Activated T-helper 9 cell treated with anti-CD3 and anti-CD28 coated beads, Interleukin-2, amount 50 U/mL, for 16 hours (primary cell): ENCODE measurements at regions not wholly inside any gene's neighbourhood (a gene's known extent, or its start where the extent isn't known, plus 50 kb on each side); places are given as distances from the start of the nearest gene placed in this dataset.
"Not testable (repeated sequence)": the region's sequence is repeated elsewhere in the genome, so short reads cannot be mapped to it uniquely, and the experiment has no call there.

Source experiments
- DNase-seq: peaks from one replicate; pipeline ENCODE4 v3.0.0-alpha.2; 2020; ENCODE audit warnings: low read depth

DNA sequence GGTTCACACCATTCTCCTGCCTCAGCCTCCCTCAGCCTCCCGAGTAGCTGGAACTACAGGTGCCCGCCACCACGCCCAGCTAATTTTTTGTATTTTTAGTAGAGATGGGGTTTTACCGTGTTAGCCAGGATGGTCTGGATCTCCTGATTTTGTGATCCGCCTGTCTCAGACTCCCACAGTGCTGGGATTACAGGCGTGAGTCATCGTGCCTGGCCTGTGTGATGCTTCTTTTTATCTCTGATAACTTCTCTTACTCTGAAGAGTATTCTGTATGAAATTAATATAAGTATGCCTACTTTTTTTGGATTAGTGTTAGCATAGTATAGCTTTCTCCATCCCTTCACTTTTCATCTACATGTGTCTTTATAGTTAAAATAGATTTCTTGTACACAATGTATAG lies 180.8 kb upstream of the GALNT15 start:
- not testable (repeated sequence) for DNase-seq

DNA sequence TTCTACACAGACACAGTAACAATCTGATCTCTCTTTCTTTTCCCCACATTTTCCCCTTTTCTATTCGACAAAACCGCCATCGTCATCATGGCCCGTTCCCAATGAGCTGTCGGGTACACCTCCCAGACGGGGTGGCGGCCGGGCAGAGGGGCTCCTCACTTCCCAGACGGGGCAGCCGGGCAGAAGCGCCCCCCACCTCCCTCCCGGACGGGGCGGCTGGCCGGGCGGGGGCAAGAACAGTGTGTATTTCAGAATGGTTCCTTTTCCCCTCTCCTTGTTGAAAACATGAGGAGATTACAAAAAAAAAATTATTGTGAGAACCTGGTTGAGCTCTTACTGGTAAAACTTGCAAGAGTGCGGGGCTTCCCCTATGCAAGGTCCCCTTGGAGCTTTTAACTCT lies 178.0 kb upstream of the GALNT15 start:
- DNase-seq, result not testable (repeated sequence)

DNA sequence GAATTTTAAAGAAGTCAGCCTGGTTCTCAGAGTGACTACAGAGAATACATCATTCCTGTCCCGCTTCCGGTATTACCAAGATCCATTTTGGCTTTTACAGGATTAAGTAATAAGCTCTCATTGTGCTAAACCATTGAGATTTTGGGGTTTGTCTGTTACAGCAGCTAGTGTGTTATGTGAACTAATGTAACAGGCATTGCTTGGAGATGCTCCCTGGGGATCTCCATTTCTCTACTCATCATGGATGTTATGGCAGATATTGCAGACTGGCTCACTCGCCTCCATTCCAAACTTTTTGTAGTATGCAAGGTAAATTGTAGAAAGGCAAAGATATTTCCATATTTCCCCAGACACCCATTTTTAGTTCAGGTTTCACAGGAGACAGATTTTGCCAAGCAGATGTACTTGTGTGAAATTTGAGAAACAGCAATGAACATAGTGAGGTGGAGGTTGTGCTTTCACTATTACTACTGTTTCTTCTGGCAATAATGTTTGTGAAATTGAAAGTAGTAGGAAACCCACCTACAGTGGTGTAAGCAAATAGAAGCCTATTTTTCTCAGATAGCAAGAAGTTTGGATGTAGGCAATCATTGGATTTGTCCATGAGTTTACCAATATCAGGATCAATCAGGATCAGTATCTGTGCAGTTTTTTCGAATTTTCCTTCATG lies 177.1 kb upstream of the GALNT15 start:
- DNase-seq, result no peak

DNA sequence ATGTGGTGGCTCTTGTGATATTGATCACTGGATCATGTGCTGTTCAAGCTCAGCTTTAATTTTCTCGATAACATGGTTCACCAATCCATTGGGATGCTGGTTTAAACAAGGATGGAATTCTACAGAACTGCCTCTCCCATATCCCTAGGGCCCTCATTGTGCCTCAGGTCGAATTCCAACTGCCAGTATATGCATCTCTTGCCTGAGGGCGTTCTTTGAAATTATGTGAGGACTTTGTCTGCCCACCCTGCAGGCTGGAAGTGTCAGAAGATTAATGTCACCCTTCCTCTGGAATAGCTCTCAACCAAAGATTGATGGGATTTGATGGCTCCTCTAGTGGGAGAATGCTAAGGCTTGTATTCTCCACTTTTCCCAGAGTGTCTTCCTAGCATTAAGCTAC lies 175.6 kb upstream of the GALNT15 start:
- no peak for DNase-seq

DNA sequence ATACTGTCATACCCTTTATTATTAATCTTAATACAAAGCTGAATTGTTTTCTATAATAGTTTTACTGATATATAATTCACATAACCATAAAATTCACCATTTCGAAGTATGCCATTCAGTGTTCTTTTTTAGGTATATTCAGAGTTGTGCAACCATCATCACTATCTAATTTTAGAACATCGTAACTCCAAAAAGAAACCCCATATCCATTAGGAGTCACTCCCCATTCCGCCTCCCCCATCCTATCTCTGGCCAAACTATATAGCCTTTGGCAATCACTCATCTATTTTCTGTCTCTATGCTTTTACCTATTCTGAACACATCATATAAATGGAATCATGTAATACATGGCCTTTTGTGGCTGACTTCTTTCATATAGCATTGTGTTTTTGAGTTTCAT lies 169.7 kb upstream of the GALNT15 start:
- no peak for DNase-seq

DNA sequence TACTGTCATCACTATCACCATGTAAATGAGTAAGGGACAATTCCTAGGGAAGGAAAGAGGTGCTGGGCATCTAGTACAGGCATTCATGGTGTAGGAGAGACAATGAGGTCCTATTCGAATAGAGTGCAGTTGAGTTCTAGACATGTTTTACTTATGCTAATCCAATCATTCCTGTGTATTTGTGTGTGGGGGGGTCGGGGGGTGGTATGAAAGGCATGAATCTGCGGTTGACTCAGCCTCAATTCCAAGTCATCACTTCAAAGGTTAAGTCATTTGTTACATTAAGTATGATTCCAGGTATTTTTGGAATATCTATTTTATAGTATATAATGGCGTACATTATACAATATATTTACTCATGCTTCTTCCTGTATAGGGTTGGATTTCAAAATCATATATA lies 163.1 kb upstream of the GALNT15 start:
- no peak for DNase-seq

DNA sequence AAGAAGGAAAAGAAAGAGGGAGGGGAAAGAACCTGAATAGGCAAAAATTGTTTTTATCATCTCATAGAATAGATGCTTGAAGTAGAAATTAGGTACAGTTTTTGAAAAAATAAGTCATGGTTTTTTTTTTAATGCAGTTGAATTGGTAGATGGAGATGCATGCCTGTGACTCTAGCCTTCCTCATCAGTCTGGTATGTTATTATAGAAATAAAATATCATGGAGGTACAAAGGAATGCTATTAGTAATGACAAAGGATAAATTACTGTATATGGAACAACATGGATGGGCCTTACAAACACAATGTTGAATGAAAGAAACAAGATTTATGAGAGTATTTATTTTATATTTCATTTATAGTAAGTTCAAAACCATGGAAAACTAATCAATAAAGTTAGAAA lies 162.4 kb upstream of the GALNT15 start:
- DNase-seq, result no peak

DNA sequence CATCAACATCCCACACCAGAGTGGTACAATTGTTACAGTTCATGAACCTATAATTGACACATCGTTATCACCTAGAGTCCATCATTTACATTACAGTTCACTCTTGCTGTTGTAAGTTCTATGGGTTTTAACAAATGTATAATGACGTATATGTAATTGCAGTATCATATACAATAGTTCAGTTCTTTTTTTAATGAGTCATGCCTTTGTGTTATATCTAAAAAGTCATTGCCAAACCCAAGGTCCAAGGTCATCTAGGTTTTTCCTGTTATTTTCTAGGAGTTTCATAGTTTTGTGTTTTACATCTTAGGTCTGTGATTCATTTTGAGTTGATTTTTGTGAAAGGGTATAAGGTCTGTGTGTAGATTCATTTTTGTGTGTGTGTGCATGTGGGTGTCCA lies 160.9 kb upstream of the GALNT15 start:
- DNase-seq, result no peak

DNA sequence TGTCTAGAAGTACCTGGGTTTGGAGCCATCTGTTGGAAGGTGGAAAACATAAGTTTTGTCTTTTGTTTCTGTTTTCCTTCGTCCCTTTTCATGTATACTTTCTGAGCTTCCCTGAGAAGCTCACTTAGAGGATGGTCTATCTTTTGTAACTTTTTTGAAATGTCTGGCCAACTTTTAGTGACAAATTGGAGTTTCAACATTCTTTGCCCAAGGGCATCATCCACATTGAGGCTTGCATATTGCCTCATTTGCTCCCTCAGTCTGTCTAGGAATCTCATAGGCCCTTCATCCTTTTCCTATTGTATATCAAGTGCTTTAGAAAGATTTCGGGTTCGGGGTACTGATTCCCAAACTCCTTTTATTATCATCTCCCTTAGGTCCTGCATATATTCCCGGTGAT lies 152.7 kb upstream of the GALNT15 start:
- not testable (repeated sequence) for DNase-seq

DNA sequence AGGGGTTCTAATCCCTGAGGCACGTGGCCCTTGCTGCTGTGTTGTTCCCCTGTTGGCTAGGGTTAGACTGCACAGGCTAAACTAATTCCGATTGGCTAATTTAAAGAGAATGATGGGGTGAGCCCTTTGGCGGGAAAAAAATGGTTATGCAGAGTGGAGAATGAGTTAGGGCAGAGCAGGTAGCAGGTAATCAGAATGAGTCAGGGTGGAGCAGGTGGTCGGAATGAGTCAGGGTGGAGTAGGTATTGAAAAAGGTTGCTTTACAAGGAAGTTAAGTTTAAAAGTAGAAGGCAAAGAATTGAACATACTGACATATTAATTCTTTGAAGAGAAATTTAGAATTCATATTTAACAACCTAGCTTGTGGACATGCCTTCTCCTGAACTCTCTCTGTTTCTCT lies 150.6 kb upstream of the GALNT15 start:
- DNase-seq, result not testable (repeated sequence)

DNA sequence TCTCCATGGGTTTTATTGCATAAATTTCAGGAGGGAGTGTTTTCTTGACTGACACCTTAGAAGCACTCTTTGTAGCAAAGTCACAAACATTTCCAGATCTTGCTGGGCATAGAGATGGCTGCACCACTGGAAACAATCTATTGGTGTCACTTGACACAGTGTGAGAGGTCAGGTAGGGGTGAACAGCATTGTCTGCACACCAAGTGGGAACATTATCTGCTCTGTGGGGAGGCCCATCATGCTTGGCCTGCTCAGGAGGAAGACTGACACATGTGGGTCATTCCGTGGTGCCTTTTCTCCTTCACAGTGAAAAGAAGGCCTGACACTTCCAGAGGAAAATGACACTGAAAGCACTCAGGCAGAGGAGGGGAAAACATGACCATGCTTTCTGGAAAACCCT lies 149.9 kb upstream of the GALNT15 start:
- DNase-seq, result no peak

DNA sequence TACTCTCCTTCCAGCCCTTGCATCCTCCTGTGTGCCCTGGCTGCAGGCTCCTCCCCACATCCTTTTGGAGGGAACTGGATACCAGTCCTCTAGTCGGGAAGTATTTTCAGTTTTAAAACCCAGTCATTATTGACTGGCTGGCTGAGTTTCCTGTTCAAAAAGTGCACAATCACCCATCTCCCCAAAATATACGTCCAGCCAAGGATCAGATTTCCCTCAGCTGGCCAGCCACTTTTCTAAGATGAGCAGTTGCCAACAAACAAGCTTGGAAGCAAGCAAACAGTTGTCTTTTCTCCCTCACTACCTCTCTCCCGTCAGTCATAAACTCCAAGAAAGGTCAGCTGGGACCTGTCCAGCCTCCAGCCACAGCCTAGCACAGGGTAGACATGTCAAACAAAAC lies 147.7 kb upstream of the GALNT15 start:
- no peak for DNase-seq

DNA sequence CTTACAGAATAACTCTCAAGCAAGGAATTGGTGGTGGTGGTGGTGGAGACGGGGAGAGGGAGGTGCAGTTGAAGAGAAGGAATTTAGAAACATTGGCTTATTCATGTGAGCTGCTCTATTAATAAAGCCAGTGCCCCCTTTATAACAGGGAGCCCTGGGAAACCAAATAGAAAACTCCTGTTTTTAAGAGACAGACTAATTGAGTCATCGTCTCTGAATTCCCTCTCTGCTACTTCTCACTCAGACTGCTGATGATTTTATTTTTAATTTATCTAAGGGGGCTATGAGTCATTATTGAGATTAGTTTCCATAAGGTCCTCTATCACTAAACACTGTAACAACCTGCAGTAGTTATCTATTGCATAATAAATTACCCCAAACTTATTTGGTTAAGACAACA lies 145.9 kb upstream of the GALNT15 start:
- DNase-seq, result no peak

DNA sequence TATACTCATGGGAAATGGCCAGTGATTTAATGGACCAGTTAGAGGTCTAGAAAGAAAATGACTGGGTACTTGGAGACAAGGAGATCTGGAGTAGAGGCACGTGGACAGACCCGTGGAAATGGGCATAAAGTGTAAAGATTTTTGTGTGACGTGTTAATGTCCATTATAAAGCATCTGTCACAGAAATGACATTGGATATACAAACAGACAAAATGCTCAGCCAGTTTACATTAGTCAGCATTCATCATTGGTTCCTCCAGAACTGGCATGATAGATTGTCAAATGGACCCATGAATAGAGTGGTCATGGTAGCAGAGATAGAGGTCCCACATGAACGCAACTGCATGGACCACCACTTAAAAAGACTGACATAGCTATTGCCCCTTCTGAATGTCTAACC lies 144.1 kb upstream of the GALNT15 start:
- no peak for DNase-seq

DNA sequence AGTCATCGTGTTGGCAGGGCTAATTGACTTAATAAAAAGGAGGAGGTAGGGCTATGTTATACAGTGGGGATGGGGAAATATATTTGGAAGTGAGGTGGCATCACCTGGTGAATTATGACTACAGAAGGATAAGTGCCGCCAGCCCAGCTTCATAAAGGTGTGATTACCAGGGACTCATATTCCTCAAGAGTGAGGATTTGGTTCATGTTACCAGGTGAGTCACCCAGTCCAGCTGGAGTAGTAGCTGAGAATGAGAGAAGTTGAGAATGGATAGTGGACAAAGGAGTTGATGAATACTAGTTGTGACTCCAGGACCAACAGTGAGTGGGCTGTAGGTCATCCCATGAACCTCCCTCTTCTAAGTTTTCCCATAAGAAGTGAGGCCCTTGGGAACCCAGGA lies 143.0 kb upstream of the GALNT15 start:
- DNase-seq, result no peak

DNA sequence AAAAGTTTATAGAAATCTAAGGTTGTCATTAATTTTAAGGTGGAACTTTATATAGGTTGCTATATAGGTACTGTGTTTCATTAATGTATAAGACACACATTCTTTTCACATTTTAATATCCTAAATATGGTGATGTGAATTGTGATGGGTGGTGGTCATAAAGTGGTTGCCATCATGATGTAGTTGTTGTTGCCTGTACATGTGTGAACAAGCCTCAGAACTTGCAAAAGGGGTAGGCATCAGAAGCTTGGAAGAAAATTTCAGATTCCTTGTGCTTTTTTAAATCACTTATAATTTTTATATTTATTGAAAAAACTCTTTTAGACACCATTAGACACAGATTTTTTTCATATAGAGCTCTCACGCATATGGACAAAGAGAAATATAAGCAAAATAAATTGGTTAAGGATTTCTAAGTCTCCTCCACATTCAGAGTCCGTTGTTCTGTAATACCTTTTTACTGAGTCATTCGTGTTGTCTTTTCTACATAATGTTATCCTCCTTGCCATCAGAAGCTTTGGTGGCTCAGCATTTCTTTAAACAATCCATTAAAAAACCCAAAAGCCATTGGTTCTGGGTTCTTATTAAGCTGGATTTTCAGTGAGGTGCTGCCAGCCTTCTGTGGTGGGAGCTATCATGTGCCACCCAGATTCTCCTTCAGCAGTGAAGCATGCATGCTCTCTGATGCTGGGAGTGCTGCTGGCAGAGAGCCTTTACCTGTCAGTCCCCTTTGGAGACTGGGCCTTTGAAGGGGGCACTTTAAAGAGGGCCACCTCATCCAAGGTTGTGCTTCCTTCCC lies 140.4 kb upstream of the GALNT15 start:
- DNase-seq, result no peak

DNA sequence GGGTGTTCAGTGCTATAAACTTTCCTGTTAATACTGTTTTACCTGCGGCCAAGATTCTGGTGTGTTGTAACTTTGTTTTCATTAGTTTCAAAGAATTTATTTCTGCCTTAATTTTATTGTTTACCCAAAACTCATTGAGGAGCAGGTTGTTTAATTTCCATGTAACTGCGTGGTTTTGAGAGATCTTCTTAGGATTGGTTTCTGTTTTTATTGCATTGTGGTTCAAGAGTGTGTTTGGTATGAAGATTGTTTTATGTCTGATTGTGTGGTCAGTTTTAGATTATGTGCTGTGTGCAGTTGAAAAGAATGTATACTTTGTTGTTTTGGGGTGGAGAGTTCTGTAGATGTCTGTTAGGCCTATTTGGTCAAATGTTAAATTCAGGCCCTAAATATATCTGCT lies 133.5 kb upstream of the GALNT15 start:
- DNase-seq, result no peak

DNA sequence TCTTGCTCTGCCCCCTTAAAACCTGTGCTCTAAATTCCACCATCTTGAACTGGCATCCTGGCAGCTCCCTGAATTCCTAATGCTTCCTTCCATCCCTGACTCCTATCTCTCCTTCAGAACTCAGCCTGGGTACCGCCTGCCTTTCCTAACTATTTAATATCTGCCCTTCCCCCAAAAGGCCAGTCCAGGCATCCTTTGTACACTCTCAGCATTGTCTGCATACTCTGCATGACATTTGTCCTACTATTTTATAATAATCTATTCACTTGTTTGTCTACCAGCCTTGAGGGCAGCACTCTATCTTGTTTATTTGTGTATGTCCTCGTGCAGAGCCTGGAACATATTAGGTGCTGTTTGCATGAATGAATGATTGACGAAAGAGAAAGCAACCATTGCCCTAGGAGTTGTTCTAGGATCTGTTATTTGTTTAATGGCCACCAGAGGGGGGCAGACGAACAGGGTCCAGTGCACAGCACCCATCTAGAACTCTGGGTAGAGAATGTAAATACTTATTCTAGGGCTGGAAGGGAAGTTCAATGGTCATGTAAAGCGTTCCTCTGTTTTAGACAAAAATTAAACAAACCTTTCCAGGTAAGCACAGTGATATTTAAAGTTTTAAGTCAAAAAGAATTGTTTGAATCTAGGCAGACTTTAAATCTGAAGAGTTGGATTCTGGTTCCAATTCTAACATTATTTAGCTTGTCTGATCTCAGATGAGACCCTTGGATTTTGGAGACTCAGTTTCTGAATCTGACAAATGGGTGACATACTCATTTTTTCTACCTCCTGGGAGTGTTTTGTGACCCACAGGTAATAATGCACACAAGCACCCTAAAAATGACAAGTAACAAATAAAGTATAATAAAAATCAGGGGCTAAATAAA lies 125.8 kb upstream of the GALNT15 start:
- no peak for DNase-seq

DNA sequence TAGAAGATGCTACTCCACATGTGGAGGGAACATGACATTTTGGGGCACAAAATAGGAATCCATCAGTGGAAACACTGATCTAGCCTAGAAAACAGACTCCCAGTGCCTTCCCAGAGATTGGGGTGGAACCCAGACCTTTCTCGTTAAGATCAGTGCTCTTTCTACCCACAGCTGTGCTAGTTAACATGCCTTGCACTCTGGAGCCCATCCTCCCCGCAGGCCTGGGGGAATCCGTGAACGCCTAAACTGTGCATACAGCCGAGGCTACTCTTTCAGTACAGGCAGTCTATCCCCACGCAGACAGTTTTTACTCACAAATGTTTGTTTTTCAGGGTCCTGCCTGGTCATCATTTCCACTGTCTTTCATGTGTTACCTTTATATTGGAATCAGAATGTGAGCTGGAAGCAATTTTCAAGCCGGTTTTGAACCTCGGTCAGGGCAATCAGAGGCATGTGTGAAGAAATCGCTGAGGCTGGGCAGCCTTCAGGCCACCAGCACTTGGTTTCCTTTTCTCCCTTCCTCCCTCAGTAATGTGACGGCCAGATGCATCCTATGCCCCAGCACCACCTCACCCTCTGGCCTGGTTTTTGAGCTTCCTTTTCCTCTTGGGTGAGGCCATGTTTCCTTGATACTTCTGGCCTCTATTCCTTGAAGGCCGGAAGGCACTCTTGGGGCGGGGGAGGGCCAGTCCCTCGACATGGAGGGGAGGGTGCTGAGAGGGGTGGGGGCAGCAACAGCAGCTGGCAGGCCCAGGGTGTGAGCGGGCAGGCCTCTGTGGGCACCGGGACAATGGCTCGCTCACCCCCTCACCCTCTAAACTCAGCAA lies 123.6 kb upstream of the GALNT15 start:
- DNase-seq, result no peak

DNA sequence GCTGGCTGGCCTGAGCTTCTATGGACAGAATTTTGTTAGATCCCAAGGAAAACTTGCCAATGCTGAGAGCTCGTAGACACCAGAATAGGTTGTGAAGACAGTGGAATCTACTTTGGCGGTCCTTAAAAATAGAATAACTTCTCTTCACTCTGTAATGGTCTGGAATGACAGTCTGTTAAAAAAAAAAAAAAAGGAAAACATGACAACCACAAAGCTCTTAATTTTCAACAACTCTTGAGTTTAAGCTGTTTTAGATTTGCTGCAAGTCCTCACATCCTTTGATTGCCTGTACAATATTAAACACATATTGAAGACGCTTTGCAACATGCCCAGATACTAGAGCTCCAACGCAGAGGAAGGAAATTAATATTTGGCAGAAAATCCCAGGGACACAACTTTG lies 122.8 kb upstream of the GALNT15 start:
- DNase-seq, result no peak

DNA sequence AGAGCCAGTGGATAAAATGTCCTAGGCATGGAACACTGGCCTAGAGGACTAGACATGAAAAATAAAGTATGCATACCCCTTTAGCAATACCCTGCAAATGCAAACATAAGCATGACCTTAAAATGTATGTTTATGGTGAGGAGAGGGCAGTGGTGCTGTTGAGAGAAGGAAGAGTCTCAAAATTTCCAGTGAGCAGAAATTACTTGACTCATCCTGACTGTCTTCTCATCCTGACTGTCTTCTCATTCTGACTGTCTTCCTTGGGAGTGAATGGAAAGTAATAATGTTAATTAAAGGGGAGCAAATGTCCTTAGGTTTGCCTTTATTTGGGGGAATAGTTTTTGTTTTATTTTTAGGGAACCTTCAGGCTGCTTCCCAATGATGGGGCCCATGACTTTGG lies 121.5 kb upstream of the GALNT15 start:
- no peak for DNase-seq

DNA sequence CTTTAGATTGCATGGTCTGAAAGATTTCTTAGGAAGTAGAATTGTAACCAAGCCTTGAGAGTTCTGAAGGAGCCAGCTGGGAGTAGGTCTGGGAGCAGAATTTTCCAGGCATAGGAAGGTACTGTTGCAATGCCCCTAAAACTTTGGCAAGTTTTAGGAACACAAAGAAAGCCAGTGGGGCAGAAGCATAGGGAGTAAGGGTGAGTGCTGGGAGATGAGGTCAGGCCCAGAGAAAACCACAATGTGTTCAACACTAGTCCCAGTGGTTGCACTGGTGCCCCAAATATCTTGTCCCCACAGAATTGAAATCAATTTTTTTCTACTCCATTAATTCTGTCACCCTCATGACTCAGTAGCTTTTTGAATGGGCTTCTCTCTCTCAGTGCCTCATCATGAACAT lies 120.7 kb upstream of the GALNT15 start:
- DNase-seq, result no peak
